HCT116 (cell line): ENCODE measurements at regions not wholly inside any gene's neighbourhood (a gene's known extent, or its start where the extent isn't known, plus 50 kb on each side); places are given as distances from the start of the nearest gene placed in this dataset.

Source experiments
- ATAC-seq: fragments of 200-7000 bp; cut with Tn5 transposase; 2 replicates; pipeline ENCODE4 v1.9.1; 2020; ENCODE audit warnings: mild to moderate bottlenecking, moderate library complexity
- BruUV-seq: library from RNA; stranded (reverse); fragments of 400-500 nt; replicated peaks from 2 replicates; lab custom pipeline; 2021; lab: Mats Ljungman, UMichigan
- CTCF ChIA-PET: fragments of 300-600 bp; sonication (Branson Sonifier 250); formaldehyde crosslinking; loops from one replicate; lab custom pipeline; 2021; ENCODE audit warnings: antibody characterized with exemption; lab: Charles Lee
- POLR2A ChIA-PET: fragments of 300-600, 350-600 bp; sonication (Branson Sonifier 250); formaldehyde crosslinking; loops from one replicate; lab custom pipeline; 2021; ENCODE audit warnings: antibody characterized with exemption; lab: Charles Lee
- RAD21 ChIA-PET, 2 experiments: fragments of 300-600 bp; sonication (Branson Sonifier 250); formaldehyde crosslinking; loops; one replicate each; lab custom pipeline; 2023; ENCODE audit warnings: low total read pairs in 2 of 2; ENCODE audit not compliant: uncharacterized antibody in 2 of 2, unreplicated experiment in 2 of 2, low non-redundant PET in 1 of 2; lab: Charles Lee
- DNase-seq: peaks from one replicate; pipeline ENCODE4 v3.0.0-alpha.2; 2010; ENCODE audit warnings: low read depth, low spot score
- H2AFZ ChIP-seq: fragments of 200-600 bp; shearing (Covaris generic), sonication (generic); 2 replicates; pipeline ENCODE4 v1.6.1; 2017; ENCODE audit warnings: low read depth, mixed run types, mixed read lengths, antibody characterized with exemption, low read length; ENCODE audit not compliant: poor library complexity, severe bottlenecking
- H3K27ac ChIP-seq: 2 replicates; pipeline ENCODE4 v1.5.1; 2012; ENCODE audit warnings: low read depth, low read length
- H3K27me3 ChIP-seq: fragments of 200-600 bp; sonication (generic); 2 replicates; pipeline ENCODE4 v1.6.1; 2016; ENCODE audit warnings: mixed run types, low read length, mixed read lengths; ENCODE audit not compliant: insufficient read depth
- H3K36me3 ChIP-seq, 2 experiments: fragments of 200-500 bp in 1 of 2; fragments of 200-600 bp in 1 of 2; sonication (Bioruptor generic) in 1 of 2; sonication (generic) in 1 of 2; 2 replicates each; pipeline versions ENCODE4 v1.5.1 to v1.6.1; 2014 to 2016; ENCODE audit warnings: low read length in 2 of 2, inconsistent platforms in 1 of 2, mixed read lengths in 1 of 2, mixed run types in 1 of 2; ENCODE audit not compliant: insufficient read depth in 2 of 2, control insufficient read depth in 1 of 2
- H3K4me1 ChIP-seq, 2 experiments: fragments of 200-600 bp in 1 of 2; sonication (generic) in 1 of 2; 2 replicates each; pipeline versions ENCODE4 v1.5.1 to v1.6.1; 2012 to 2017; ENCODE audit warnings: low read length in 2 of 2, inconsistent platforms in 1 of 2, mild to moderate bottlenecking in 1 of 2, mixed read lengths in 1 of 2, mixed run types in 1 of 2, moderate library complexity in 1 of 2; ENCODE audit not compliant: insufficient read depth in 2 of 2, control insufficient read depth in 1 of 2
- H3K4me2 ChIP-seq: fragments of 200-600 bp; sonication (generic); 2 replicates; pipeline ENCODE4 v1.6.1; 2017; ENCODE audit warnings: mixed run types, low read length, mixed read lengths
- H3K4me3 ChIP-seq, 2 experiments: fragments of 200-600 bp in 1 of 2; sonication (generic) in 1 of 2; replicated peaks in 1 of 2; 2 replicates each; pipeline ENCODE4 v1.5.1; 2011 to 2016; ENCODE audit warnings: low read length in 2 of 2, control low read depth in 1 of 2, low read depth in 1 of 2, mild to moderate bottlenecking in 1 of 2, mixed read lengths in 1 of 2, mixed run types in 1 of 2
- H3K79me2 ChIP-seq: fragments of 200-600 bp; sonication (generic); 2 replicates; pipeline ENCODE4 v1.6.1; 2017; ENCODE audit warnings: mild to moderate bottlenecking, mixed run types, low read length, moderate library complexity, mixed read lengths; ENCODE audit not compliant: insufficient read depth
- H3K9ac ChIP-seq: fragments of 200-600 bp; sonication (generic); 2 replicates; pipeline ENCODE4 v1.6.1; 2016; ENCODE audit warnings: low read length, mixed read lengths
- H3K9me2 ChIP-seq: fragments of 200-600 bp; sonication (generic), shearing (Covaris generic); 2 replicates; pipeline ENCODE4 v1.6.1; 2017; ENCODE audit warnings: mixed run types, mild to moderate bottlenecking, moderate library complexity; ENCODE audit not compliant: insufficient read depth
- H3K9me3 ChIP-seq, 2 experiments: fragments of 200-500 bp in 1 of 2; fragments of 200-600 bp in 1 of 2; sonication (Bioruptor generic) in 1 of 2; sonication (generic) in 1 of 2; 2 replicates each; pipeline ENCODE4 v1.6.1; 2014 to 2017; ENCODE audit warnings: low read length in 2 of 2, mixed read lengths in 2 of 2, inconsistent platforms in 1 of 2, low read depth in 1 of 2, mild to moderate bottlenecking in 1 of 2, mixed run types in 1 of 2, moderate library complexity in 1 of 2; ENCODE audit not compliant: control insufficient read depth in 1 of 2, insufficient read depth in 1 of 2
- H4K20me1 ChIP-seq: fragments of 200-600 bp; sonication (generic), shearing (Covaris generic); 2 replicates; pipeline ENCODE4 v1.6.1; 2017; ENCODE audit warnings: mixed run types, mild to moderate bottlenecking, moderate library complexity; ENCODE audit not compliant: insufficient read depth
- CEBPB ChIP-seq: IDR thresholded peaks from 2 replicates; pipeline ENCODE4 v1.6.1; 2012; ENCODE audit warnings: low read depth
- EGR1 ChIP-seq: IDR thresholded peaks from 2 replicates; pipeline ENCODE4 v1.6.1; 2012; ENCODE audit warnings: low read depth
- ELF1 ChIP-seq: IDR thresholded peaks from 2 replicates; pipeline ENCODE4 v1.6.1; 2012; ENCODE audit warnings: low read depth, borderline replicate concordance
- POLR2AphosphoS5 ChIP-seq: IDR thresholded peaks from 2 replicates; pipeline ENCODE4 v1.6.1; 2011; ENCODE audit warnings: mild to moderate bottlenecking, low read depth, low read length, moderate library complexity
- SIN3A ChIP-seq: IDR thresholded peaks from 2 replicates; pipeline ENCODE4 v1.6.1; 2012; ENCODE audit warnings: low read depth
- SP1 ChIP-seq: IDR thresholded peaks from 2 replicates; pipeline ENCODE4 v1.6.1; 2012; ENCODE audit warnings: low read depth
- SRF ChIP-seq: IDR thresholded peaks from 2 replicates; pipeline ENCODE4 v1.6.1; 2012; ENCODE audit warnings: low read depth
- TCF7L2 ChIP-seq: IDR thresholded peaks from 2 replicates; pipeline ENCODE4 v1.7.0; 2011; ENCODE audit warnings: borderline replicate concordance, inconsistent platforms; ENCODE audit not compliant: insufficient read depth, insufficient read length; ENCODE audit errors: extremely low read depth
- YY1 ChIP-seq: IDR thresholded peaks from 2 replicates; pipeline ENCODE4 v1.6.1; 2011; ENCODE audit warnings: low read length, low read depth, moderate library complexity, mild to moderate bottlenecking; ENCODE audit not compliant: insufficient replicate concordance; ENCODE audit errors: extremely low read depth
- intact Hi-C: fragments of 100-400 bp; cut with micrococcal nuclease; formaldehyde crosslinking; loops from 2 replicates; pipeline ENCODE4 v1.10.0; 2022
- TF ChIP-seq, protein P1 (sequence below): IDR thresholded peaks from 2 replicates; pipeline ENCODE4 v1.6.1; 2012
- TF ChIP-seq, protein P2 (sequence below): IDR thresholded peaks from 2 replicates; pipeline ENCODE4 v1.6.1; 2012; ENCODE audit warnings: low read depth

DNA sequence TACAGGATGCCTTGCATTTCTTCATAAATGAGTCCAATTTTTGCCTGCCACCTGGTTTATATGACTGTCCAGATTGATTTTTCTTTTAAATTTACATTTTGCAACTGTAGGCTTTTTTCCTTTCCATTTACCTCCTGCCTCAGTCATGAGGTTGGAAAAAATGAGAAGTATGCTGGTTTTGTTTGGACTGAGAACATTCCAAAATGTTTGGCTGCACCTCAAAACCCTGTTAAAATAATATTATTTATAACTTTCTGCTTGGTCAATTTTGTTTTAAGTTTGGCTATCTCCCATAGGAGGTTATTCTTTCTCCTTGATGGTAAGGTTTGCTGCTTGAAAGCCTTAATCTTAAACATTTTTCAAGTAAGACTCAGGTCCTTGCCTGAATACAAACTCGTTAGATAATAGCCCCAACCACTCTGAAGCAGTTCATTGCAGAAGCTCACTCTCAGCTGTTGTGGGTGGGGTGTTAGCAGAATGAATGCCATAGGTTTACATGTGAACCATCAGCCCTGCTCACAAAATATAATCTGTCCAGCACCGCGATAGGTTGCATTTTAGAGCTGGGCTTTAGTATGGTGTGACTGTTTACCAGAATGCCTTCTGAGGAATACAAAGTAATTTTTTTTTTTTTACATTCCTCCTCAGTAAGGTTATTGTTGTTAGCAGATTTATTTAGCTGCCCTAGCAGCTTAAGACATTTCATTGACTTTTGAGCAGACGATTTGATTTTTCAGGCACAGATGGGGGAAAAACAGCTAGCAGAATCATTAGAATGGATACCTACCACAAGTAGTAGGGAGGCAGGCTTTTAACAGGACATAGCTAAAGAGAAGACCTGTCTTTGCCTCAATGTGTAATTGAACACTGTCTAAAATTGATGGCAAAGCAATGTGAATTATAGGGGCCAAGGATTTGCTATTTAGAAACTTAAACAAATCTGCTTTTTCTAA lies 630.8 kb upstream of the KCNMB2 start:
- no peak overlapping the region for H3K9ac ChIP-seq
- ATAC-seq (no peak), DNase-seq (no peak)
- no peaks in the 10 kb centered on the region for H3K9me2 ChIP-seq
- H2AFZ ChIP-seq, result no peak overlapping the region
- CTCF ChIA-PET, result no interaction called here
- RAD21 ChIA-PET, result no interaction called here
- H3K4me1 ChIP-seq, result no peaks in the 10 kb centered on the region
- H4K20me1 ChIP-seq, result no peaks in the 10 kb centered on the region
- no peak overlapping the region for H3K27ac ChIP-seq
- H3K4me3 ChIP-seq, result no peak overlapping the region
- BruUV-seq, result no TSS peak
- H3K4me2 ChIP-seq, result no peak overlapping the region
- no peaks in the 10 kb centered on the region for H3K27me3 ChIP-seq
- intact Hi-C loops, result no loop called here
- no peaks in the 10 kb centered on the region for H3K9me3 ChIP-seq
- no peaks in the 10 kb centered on the region for H3K79me2 ChIP-seq
- no peaks in the 10 kb centered on the region for H3K36me3 ChIP-seq
- TF ChIP-seq POLR2AphosphoS5, result no peak
- TF ChIP-seq YY1, result no peak
- no peak for TF ChIP-seq TCF7L2
- TF ChIP-seq, protein P1, sequence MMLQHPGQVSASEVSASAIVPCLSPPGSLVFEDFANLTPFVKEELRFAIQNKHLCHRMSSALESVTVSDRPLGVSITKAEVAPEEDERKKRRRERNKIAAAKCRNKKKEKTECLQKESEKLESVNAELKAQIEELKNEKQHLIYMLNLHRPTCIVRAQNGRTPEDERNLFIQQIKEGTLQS, result no peak
- TF ChIP-seq SP1, result no peak
- POLR2A ChIA-PET, result no interaction called here

DNA sequence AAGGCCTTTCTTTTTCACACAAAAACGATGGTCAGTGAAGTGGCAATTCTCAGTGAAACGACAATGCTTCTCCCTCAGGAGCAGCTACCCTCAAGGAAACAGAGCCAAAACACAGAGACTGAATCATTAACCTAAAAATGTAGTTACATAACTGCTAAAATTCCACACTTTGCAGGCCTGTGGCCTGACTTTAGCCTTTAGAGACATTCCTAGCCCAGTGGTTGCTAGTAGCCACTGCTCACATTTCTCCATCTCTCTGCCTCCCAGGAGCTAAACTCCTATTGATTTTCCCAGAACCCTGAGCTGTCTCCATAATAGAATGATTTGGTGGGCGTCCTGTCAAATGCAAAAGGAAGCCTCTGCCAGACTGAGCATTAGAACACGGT lies 630.1 kb upstream of the KCNMB2 start:
- no peak overlapping the region for H3K27ac ChIP-seq
- no peaks in the 10 kb centered on the region for H3K27me3 ChIP-seq
- no peak overlapping the region for H3K9ac ChIP-seq
- intact Hi-C loops, result no loop called here
- DNase-seq, result no peak
- no peaks in the 10 kb centered on the region for H3K4me1 ChIP-seq
- H3K36me3 ChIP-seq, result no peaks in the 10 kb centered on the region
- H2AFZ ChIP-seq, result no peak overlapping the region
- POLR2A ChIA-PET, result no interaction called here
- RAD21 ChIA-PET, result no interaction called here
- no peak for TF ChIP-seq EGR1
- TF ChIP-seq POLR2AphosphoS5, result no peak
- no peak for TF ChIP-seq SRF
- TF ChIP-seq SP1, result no peak
- TF ChIP-seq CEBPB, result no peak
- TF ChIP-seq, protein P2, sequence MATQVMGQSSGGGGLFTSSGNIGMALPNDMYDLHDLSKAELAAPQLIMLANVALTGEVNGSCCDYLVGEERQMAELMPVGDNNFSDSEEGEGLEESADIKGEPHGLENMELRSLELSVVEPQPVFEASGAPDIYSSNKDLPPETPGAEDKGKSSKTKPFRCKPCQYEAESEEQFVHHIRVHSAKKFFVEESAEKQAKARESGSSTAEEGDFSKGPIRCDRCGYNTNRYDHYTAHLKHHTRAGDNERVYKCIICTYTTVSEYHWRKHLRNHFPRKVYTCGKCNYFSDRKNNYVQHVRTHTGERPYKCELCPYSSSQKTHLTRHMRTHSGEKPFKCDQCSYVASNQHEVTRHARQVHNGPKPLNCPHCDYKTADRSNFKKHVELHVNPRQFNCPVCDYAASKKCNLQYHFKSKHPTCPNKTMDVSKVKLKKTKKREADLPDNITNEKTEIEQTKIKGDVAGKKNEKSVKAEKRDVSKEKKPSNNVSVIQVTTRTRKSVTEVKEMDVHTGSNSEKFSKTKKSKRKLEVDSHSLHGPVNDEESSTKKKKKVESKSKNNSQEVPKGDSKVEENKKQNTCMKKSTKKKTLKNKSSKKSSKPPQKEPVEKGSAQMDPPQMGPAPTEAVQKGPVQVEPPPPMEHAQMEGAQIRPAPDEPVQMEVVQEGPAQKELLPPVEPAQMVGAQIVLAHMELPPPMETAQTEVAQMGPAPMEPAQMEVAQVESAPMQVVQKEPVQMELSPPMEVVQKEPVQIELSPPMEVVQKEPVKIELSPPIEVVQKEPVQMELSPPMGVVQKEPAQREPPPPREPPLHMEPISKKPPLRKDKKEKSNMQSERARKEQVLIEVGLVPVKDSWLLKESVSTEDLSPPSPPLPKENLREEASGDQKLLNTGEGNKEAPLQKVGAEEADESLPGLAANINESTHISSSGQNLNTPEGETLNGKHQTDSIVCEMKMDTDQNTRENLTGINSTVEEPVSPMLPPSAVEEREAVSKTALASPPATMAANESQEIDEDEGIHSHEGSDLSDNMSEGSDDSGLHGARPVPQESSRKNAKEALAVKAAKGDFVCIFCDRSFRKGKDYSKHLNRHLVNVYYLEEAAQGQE, result no peak
- TF ChIP-seq SIN3A, result no peak
- no peak for TF ChIP-seq ELF1
- no peaks in the 10 kb centered on the region for H3K79me2 ChIP-seq
- H3K9me3 ChIP-seq, result no peaks in the 10 kb centered on the region
- no peak overlapping the region for H3K4me2 ChIP-seq
- no peak for ATAC-seq
- H4K20me1 ChIP-seq, result no peaks in the 10 kb centered on the region
- no peaks in the 10 kb centered on the region for H3K9me2 ChIP-seq
- no TSS peak for BruUV-seq
- H3K4me3 ChIP-seq, result no peak overlapping the region
- CTCF ChIA-PET, result no interaction called here
